ENCODE measurements at regions not wholly inside any gene's neighbourhood (a gene's known extent, or its start where the extent isn't known, plus 50 kb on each side); places are given as distances from the start of the nearest gene placed in this dataset.

DNA sequence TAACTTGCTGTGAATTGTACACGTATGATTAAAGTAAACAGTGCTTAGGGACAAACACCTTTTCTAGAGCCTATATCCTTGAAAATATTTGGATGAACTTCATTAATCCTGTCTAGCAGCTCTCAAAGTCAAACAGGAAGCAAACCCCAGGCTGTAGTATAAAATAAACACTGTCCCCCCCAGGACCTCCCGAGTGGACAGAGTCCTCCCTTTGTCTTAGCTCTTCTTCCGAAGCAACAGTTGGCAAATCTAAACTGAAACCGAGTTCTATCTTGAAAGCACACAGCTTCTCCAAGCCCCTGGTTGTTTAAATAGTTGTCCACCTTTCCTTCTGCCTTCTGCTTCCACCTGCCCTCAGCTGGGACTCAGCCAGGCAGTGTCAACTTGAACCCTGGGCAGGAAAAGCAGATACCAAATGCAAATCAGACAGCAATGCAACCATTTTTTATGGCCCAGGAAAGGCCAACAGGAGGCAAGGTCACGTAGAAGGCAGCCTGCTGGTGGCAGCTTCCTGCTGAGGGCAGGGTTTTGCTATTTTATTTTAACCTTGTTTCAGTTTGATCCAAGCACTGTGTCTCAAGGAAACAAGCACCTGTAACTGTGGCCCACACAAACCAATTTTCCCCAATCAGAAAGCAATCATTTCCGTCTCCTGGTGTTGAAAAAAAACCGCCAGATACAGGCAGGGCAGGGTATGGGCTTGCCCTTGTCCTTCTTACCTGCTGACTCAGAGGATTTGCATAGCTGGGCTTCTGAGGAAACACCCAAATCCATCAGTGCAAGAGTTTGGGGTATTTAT lies 110.3 kb upstream of the KIT start:
- DNase-seq = peak; percentile 59

DNA sequence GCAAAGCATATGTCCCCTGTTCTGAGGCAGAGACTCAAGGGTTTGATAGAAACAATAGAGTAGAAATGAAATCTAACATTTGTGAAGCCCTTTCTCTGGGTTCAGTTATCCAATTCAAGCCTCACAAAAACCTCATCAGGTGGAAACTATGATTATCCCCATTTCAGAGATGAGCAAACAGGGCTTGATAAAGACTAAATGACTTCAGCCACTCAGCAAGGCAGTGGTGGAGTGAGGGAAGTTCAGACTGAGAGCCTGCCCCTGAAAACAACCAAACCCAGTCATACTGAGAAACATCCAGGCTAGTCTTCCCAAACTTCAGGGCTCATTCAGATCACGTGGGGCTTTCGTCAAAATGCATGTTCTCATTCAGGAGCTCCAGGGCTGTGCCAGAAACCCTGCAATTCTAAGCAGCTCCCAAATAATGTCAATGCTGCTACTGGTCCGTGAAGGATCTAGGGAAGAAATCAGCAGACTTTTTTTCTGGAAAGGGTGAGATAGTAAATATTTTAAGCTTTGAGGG lies 109.6 kb upstream of the KIT start:
- no peak for DNase-seq

- no peak for DNase-seq
These were observed 108.8 kb upstream of the KIT start for GRCh38 chr4:54548831-54549460.

GRCh38 chr4:54550395-54551171 lies 107.2 kb upstream of the KIT start:
- no peak for DNase-seq

DNA sequence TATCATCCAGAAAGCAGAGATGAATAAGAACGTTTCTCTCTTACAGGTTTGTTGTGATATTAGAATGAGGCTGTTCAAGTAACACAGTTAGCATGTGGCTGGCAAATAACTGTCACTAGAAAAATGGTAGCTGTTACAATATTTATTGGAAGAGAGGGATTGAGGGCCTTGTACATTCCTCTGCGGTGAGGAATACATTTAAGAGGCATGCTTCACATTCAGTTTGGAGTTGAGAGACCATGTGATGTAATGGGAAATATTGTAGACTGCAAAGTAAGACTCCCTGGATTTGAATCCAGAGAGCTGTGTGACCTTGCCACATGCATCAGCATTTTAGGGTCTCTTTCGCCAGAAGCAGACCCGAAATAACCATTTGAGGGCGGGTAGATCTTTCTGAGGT lies 104.8 kb upstream of the KIT start:
- DNase-seq = no peak

- no peak for DNase-seq
These were observed 103.3 kb upstream of the KIT start for GRCh38 chr4:54554339-54554990.

- no peak for DNase-seq
These were observed 101.7 kb upstream of the KIT start for GRCh38 chr4:54556051-54556450.

DNA sequence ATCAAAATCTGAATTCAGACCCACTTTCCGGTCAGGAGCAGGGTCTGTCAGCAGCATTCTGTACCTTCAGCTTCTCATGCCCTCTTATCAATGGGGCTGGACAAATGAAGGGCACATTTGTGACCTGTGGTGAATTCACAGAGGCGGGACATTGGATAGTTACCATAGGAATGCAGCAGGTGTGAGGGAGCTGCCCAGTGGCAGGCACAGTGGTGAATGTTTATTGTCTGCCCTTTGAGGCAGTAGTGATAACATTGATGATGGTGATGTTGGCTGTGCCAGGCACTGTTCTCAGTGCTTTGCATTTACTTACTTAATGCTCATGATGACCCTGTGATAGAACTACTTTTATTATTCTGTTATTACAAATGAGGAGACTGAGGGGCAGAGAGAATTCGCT lies 101.2 kb upstream of the KIT start:
- no peak for DNase-seq

DNA sequence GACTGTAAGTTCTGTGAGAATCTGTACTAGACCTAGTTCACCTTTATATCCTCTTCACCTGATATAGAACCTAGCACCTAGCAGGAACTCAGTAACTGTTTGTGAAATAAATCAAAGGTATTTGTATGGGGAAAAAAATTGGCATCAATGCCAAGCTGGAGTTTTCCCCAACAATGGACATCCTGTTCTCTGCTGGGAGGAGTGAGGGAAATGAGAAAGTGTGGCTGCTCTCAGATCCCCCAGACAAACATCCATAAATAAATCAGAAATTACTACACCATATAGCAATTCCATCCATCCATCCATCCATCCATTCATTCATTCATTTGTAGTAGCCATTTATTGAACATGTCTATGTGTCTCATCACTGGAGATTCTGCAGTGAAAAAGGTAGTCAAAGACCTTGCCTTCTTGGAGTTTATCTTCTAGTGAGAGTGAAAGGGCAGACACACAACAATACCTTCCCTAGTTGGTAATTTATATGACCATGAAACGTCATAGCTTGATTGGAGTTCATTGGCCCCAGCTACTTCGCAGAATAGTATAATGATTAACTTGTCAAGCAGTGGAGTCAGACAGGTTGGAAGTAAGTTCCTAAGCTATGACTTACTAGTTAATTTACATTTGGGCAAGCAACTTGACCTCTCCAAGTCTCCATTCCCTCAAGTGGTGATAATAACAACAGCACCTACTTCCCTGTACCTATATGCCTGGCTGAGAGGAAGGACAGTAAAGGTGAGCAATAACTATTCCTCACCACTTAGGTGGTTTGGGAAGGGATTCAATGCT lies 98.7 kb upstream of the KIT start:
- no peak for DNase-seq

GRCh38 chr4:54560513-54560912 lies 97.2 kb upstream of the KIT start:
- DNase-seq = no peak

DNA sequence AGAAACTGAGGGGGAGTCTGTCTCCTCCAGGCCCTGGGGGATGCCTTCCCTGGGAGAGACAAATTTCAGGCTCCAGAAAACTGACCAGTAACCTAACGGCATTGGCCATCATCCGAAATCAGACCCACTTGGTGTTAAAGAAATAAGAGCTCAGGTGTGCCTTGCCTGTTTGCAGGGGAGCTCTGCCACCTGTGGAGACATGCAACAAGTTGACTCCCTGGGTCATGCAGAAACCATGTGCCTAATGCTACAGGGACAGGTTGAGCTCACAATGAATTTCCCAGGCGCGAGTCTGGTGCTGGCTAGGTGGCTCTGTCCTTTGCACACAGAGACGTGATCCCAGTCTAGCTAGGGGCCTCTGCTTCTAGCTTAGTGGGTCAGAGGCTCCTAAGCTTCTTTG lies 95.8 kb upstream of the KIT start:
- DNase-seq = no peak

- no peak for DNase-seq
These were observed 91.1 kb upstream of the KIT start for GRCh38 chr4:54566608-54567007.

- DNase-seq = no peak
These were observed 90.4 kb upstream of the KIT start for GRCh38 chr4:54567327-54567726.

GRCh38 chr4:54568184-54568583 lies 89.6 kb upstream of the KIT start:
- no peak for DNase-seq

- DNase-seq = no peak
These were observed 86.9 kb upstream of the KIT start for GRCh38 chr4:54570822-54571221.

DNA sequence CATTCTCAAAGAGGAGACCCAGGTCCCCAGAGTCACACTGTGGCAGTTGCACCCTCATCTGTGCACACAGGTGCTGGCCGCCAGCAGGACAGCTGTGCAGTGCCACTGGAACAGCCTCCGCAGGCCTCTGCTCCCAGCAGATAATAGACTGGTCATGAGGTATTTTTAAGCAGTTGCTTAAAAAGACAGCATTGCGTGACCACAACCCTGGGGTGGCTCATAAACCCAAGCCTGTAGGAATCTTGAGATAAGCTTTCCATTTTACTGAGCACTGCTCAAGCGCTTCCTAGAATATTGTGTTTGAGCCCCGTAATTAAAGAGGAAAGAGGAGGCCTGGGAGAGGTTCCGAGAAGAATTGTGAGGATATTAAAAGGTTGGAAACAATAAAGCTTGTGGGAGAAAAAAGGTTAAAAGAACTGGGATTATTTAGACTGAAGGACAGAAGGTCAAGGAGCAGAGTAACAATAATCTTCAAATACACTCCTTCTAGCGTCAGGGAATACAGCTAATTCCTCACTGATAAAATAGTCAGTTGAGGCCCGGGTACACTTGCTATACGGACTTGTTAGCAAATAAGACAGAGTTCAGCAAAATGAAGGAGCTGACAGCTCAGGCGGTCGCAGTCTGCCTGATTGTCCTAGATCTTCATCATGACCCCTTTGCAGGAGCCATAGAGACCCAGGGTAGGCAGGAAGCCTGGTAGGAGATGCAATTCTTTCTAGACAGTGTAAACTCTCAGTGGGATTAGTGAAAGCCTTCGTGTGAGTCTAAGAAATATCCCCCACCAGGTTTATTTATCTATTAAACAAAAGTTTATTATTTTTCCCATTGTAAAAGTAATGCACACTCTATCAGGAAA lies 86.2 kb upstream of the KIT start:
- DNase-seq = no peak

GRCh38 chr4:54572152-54572542 lies 85.6 kb upstream of the KIT start:
- no peak for DNase-seq

DNA sequence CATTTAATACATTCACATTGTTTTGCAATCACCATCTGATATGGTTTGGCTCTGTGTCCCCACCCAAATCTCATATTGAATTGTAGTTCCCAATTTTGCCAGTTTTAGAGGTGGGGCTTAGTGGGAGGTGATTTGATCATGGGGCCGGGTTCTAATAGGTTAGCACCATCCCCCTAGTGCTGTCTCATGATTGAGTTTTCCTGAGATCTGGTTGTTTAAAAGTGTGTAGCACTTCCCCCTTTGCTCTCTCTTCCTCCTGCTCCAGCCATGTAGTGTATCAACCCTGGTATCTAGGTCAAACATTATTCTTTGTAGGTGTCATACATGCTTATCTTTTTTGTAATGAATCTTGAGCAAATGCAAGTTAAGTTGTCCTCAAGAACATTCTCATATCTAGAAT lies 83.3 kb upstream of the KIT start:
- DNase-seq = no peak

GRCh38 chr4:54575919-54576318 lies 81.8 kb upstream of the KIT start:
- DNase-seq = no peak

GRCh38 chr4:54581807-54582206 lies 76.0 kb upstream of the KIT start:
- no peak for DNase-seq

DNA sequence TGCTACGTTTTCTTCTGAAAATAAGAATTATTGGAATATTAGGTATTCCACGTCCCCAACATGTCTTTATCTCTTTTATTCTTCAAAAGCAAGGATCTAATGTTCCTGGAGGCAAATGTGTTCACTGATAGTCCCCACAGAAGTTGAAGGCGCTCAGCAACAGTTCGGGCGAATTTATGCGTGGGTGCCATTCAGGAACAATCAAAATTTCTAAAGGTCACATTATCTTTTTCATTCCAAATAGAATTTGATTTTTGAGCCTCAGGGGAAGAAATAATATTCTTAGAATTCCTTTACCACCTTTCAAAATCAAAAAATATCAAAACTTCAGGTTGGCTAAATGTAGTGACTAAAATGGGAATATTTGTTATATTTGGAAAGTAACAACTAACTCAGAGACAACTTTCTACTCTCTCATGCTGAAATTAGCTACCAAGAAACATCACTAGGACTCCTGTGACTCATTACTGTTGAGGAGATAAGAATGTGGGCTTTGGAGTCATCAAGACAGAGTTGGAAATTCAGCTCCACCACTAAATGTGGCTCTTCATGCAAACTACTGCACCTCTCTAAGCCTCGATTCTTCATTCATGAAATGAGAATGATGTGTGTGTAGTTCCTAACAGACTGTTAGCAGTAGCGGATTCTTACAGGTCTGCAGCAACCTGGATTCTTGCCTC lies 72.3 kb upstream of the KIT start:
- no peak for DNase-seq
